WTC11 (cell line): ENCODE measurements at regions not wholly inside any gene's neighbourhood (a gene's known extent, or its start where the extent isn't known, plus 50 kb on each side); places are given as distances from the start of the nearest gene placed in this dataset.

Experiments used
- ATAC-seq: fragments of 200-7000 bp; cut with Tn5 transposase; 2 replicates; pipeline ENCODE4 v1.10.0; 2021; ENCODE audit warnings: mild to moderate bottlenecking, moderate library complexity
- CTCF ChIA-PET: fragments of 300-600 bp; sonication (Branson Sonifier 250); formaldehyde crosslinking; loops from one replicate; lab custom pipeline; 2021; ENCODE audit warnings: antibody characterized with exemption; lab: Charles Lee
- POLR2A ChIA-PET: fragments of 350-600 bp; sonication (Branson Sonifier 250); formaldehyde crosslinking; loops from one replicate; lab custom pipeline; 2021; ENCODE audit warnings: antibody characterized with exemption; lab: Charles Lee
- DNase-seq: peaks from one replicate; pipeline ENCODE4 v3.0.0; 2021; ENCODE audit warnings: low spot score
- H3K27ac Mint-ChIP-seq: 2 replicates; pipeline ENCODE4 v1.8.0; 2021; ENCODE audit warnings: mixed read lengths
- H3K27me3 Mint-ChIP-seq: 2 replicates; pipeline ENCODE4 v1.8.0; 2021; ENCODE audit warnings: low read depth, mild to moderate bottlenecking, moderate library complexity, mixed read lengths
- H3K36me3 Mint-ChIP-seq: 2 replicates; pipeline ENCODE4 v1.8.0; 2021; ENCODE audit warnings: mixed read lengths
- H3K4me1 Mint-ChIP-seq: 2 replicates; pipeline ENCODE4 v1.8.0; 2022; ENCODE audit warnings: mixed read lengths
- H3K4me3 Mint-ChIP-seq: 2 replicates; pipeline ENCODE4 v1.8.0; 2021; ENCODE audit warnings: mild to moderate bottlenecking, moderate library complexity, mixed read lengths
- H3K9me3 Mint-ChIP-seq: 2 replicates; pipeline ENCODE4 v1.8.0; 2021; ENCODE audit warnings: mixed read lengths
- ATF1 ChIP-seq: sonication (generic); formaldehyde crosslinking; IDR thresholded peaks from 2 replicates; pipeline ENCODE4 v1.8.1; 2023; ENCODE audit warnings: mild to moderate bottlenecking, moderate library complexity, missing genetic modification reagents
- ATF3 ChIP-seq: sonication (generic); formaldehyde crosslinking; conservative IDR thresholded peaks from 2 replicates; pipeline ENCODE4 v1.8.1; 2022; ENCODE audit warnings: mild to moderate bottlenecking, missing genetic modification reagents
- CREM ChIP-seq: sonication (generic); formaldehyde crosslinking; IDR thresholded peaks from 2 replicates; pipeline ENCODE4 v1.8.1; 2022; ENCODE audit warnings: mild to moderate bottlenecking, missing genetic modification reagents, moderate library complexity
- ESRRA ChIP-seq: sonication (generic); formaldehyde crosslinking; IDR thresholded peaks from 2 replicates; pipeline ENCODE4 v1.8.1; 2022; ENCODE audit warnings: mild to moderate bottlenecking, missing genetic modification reagents, borderline replicate concordance
- FOXP1 ChIP-seq: sonication (generic); formaldehyde crosslinking; IDR thresholded peaks from 2 replicates; pipeline ENCODE4 v1.8.0; 2022; ENCODE audit warnings: missing genetic modification reagents, mild to moderate bottlenecking, moderate library complexity, borderline replicate concordance
- FOXP4 ChIP-seq: sonication (generic); formaldehyde crosslinking; IDR thresholded peaks from 2 replicates; pipeline ENCODE4 v1.8.0; 2022; ENCODE audit warnings: mild to moderate bottlenecking, missing genetic modification reagents
- HMGA2 ChIP-seq: fragments of 250-450 bp; sonication (Bioruptor Pico); IDR thresholded peaks from 2 replicates; pipeline ENCODE4 v1.4.0; 2021; ENCODE audit warnings: mild to moderate bottlenecking, moderate library complexity
- HMGXB4 ChIP-seq: sonication (generic); formaldehyde crosslinking; IDR thresholded peaks from 2 replicates; pipeline ENCODE4 v1.8.1; 2023; ENCODE audit warnings: mild to moderate bottlenecking, moderate library complexity, missing genetic modification reagents
- IRF2 ChIP-seq: sonication (generic); formaldehyde crosslinking; IDR thresholded peaks from 2 replicates; pipeline ENCODE4 v1.8.0; 2022; ENCODE audit warnings: low read depth, missing genetic modification reagents, borderline replicate concordance
- JAZF1 ChIP-seq: fragments of 250-450 bp; sonication (Bioruptor Pico); IDR thresholded peaks from 2 replicates; pipeline ENCODE4 v1.9.0; 2021; ENCODE audit warnings: moderate library complexity, mild to moderate bottlenecking, inconsistent platforms
- MYBL2 ChIP-seq: sonication (generic); formaldehyde crosslinking; IDR thresholded peaks from 2 replicates; pipeline ENCODE4 v1.8.1; 2023; ENCODE audit warnings: mild to moderate bottlenecking, moderate library complexity, missing genetic modification reagents
- NFYB ChIP-seq: sonication (generic); formaldehyde crosslinking; conservative IDR thresholded peaks from 2 replicates; pipeline ENCODE4 v1.8.0; 2022; ENCODE audit warnings: low read depth, missing genetic modification reagents
- NR2C2 ChIP-seq: sonication (generic); formaldehyde crosslinking; IDR thresholded peaks from 2 replicates; pipeline ENCODE4 v1.8.0; 2022; ENCODE audit warnings: mild to moderate bottlenecking, missing genetic modification reagents
- NR3C1 ChIP-seq: sonication (generic); formaldehyde crosslinking; conservative IDR thresholded peaks from 2 replicates; pipeline ENCODE4 v1.8.1; 2023; ENCODE audit warnings: low read depth, mild to moderate bottlenecking, missing genetic modification reagents
- PRRX2 ChIP-seq: fragments of 250-450 bp; sonication (Bioruptor Pico); IDR thresholded peaks from 2 replicates; pipeline ENCODE4 v1.8.0; 2021; ENCODE audit warnings: mild to moderate bottlenecking
- USF1 ChIP-seq: sonication (generic); formaldehyde crosslinking; IDR thresholded peaks from 2 replicates; pipeline ENCODE4 v1.8.0; 2022; ENCODE audit warnings: mild to moderate bottlenecking, missing genetic modification reagents
- USF2 ChIP-seq: sonication (generic); formaldehyde crosslinking; IDR thresholded peaks from 2 replicates; pipeline ENCODE4 v1.8.1; 2023; ENCODE audit warnings: mild to moderate bottlenecking, missing genetic modification reagents, moderate library complexity
- ZNF671 ChIP-seq: fragments of 250-450 bp; sonication (Bioruptor Pico); IDR thresholded peaks from 2 replicates; pipeline ENCODE4 v1.8.0; 2021; ENCODE audit warnings: mild to moderate bottlenecking
- TF ChIP-seq, protein P1 (sequence below): sonication (generic); formaldehyde crosslinking; IDR thresholded peaks from 2 replicates; pipeline ENCODE4 v1.8.0; 2022; ENCODE audit warnings: mild to moderate bottlenecking, missing genetic modification reagents
- TF ChIP-seq, protein P2 (sequence below): sonication (generic); formaldehyde crosslinking; IDR thresholded peaks from 2 replicates; pipeline ENCODE4 v1.8.0; 2023; ENCODE audit warnings: missing genetic modification reagents, mild to moderate bottlenecking, borderline replicate concordance
- TF ChIP-seq, protein P3 (sequence below): fragments of 250-450 bp; sonication (Bioruptor Pico); IDR thresholded peaks from 2 replicates; pipeline ENCODE4 v1.9.0; 2021; ENCODE audit warnings: mild to moderate bottlenecking
- TF ChIP-seq, protein P4 (sequence below): sonication (generic); formaldehyde crosslinking; IDR thresholded peaks from 2 replicates; pipeline ENCODE4 v1.8.0; 2023; ENCODE audit warnings: missing genetic modification reagents

DNA sequence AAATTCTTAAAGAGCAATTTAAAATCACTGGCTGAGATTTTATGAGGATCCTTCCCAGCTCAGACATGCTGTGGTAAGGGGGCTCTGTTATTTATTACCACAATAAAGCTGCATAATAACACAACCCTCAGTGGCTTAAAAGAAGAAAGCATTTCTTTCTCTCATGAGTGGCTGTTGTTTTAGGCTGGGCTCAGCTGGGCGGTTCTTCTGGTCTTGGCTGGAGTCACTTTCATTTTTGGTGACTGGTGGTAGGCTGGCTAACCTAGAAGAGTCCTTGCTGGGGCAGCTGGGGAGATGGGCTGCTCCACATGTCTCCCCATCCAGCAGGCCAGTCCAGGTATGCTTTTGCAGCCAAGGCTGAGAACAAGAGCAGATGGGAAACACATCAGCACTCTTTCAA, 113.0 kb upstream of the MSX1 start:
- ATAC-seq (no peak), DNase-seq (no peak)
- ChIA-PET CTCF (no interaction called here), POLR2A (no interaction called here)
- Mint-ChIP-seq H3K27ac (no peak overlapping the region), H3K4me1 (no peaks in the 10 kb centered on the region), H3K36me3 (peaks cover 26% of the 10 kb centered on the region), H3K9me3 (peaks cover 47% of the 10 kb centered on the region), H3K4me3 (no peak overlapping the region), H3K27me3 (peaks cover 23% of the 10 kb centered on the region)
- TF ChIP-seq, protein P1, sequence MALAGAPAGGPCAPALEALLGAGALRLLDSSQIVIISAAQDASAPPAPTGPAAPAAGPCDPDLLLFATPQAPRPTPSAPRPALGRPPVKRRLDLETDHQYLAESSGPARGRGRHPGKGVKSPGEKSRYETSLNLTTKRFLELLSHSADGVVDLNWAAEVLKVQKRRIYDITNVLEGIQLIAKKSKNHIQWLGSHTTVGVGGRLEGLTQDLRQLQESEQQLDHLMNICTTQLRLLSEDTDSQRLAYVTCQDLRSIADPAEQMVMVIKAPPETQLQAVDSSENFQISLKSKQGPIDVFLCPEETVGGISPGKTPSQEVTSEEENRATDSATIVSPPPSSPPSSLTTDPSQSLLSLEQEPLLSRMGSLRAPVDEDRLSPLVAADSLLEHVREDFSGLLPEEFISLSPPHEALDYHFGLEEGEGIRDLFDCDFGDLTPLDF (CRISPR knock-in tag) = no peak
- TF ChIP-seq, protein P2, sequence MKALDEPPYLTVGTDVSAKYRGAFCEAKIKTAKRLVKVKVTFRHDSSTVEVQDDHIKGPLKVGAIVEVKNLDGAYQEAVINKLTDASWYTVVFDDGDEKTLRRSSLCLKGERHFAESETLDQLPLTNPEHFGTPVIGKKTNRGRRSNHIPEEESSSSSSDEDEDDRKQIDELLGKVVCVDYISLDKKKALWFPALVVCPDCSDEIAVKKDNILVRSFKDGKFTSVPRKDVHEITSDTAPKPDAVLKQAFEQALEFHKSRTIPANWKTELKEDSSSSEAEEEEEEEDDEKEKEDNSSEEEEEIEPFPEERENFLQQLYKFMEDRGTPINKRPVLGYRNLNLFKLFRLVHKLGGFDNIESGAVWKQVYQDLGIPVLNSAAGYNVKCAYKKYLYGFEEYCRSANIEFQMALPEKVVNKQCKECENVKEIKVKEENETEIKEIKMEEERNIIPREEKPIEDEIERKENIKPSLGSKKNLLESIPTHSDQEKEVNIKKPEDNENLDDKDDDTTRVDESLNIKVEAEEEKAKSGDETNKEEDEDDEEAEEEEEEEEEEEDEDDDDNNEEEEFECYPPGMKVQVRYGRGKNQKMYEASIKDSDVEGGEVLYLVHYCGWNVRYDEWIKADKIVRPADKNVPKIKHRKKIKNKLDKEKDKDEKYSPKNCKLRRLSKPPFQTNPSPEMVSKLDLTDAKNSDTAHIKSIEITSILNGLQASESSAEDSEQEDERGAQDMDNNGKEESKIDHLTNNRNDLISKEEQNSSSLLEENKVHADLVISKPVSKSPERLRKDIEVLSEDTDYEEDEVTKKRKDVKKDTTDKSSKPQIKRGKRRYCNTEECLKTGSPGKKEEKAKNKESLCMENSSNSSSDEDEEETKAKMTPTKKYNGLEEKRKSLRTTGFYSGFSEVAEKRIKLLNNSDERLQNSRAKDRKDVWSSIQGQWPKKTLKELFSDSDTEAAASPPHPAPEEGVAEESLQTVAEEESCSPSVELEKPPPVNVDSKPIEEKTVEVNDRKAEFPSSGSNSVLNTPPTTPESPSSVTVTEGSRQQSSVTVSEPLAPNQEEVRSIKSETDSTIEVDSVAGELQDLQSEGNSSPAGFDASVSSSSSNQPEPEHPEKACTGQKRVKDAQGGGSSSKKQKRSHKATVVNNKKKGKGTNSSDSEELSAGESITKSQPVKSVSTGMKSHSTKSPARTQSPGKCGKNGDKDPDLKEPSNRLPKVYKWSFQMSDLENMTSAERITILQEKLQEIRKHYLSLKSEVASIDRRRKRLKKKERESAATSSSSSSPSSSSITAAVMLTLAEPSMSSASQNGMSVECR (CRISPR knock-in tag) = no peak
- TF ChIP-seq FOXP1 (CRISPR knock-in tag) = no peak
- TF ChIP-seq MYBL2 (CRISPR knock-in tag) = no peak
- no peak for TF ChIP-seq CREM (CRISPR knock-in tag)

DNA sequence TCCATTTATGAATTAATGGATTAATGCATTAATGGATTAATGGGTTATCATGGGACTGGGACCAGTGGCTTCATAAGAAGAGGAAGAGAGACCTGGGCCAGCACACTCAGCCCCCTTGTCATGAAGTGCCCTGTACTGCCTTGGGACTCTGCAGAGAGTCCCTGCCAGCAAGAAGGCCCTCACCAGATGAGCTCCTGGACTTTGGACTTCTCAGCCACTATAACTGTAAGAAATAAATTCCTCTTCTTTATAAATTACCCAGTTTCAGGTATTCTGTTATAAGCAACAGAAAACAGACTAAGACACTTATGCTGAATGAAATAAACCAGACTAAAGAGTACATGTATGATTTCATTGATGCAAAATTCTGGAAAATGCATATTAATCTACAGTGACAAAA, 119.4 kb upstream of the MSX1 start:
- Mint-ChIP-seq H3K9me3 (peaks cover 11% of the 10 kb centered on the region), H3K4me3 (no peak overlapping the region), H3K27ac (no peak overlapping the region), H3K36me3 (peaks cover 6% of the 10 kb centered on the region; the same call in 1 of the 2 replicates), H3K27me3 (peaks cover 9% of the 10 kb centered on the region), H3K4me1 (no peaks in the 10 kb centered on the region)
- ChIA-PET CTCF (no interaction called here), POLR2A (no interaction called here)
- DNase-seq (no peak), ATAC-seq (no peak)
- TF ChIP-seq HMGA2 (no peak), PRRX2 (CRISPR knock-in tag) (no peak), JAZF1 (CRISPR knock-in tag) (no peak), ATF1 (CRISPR knock-in tag) (no peak), USF2 (CRISPR knock-in tag) (no peak), NR2C2 (no peak), IRF2 (CRISPR knock-in tag) (no peak), ATF3 (CRISPR knock-in tag) (no peak), ESRRA (no peak), NFYB (no peak), USF1 (CRISPR knock-in tag) (no peak), FOXP4 (CRISPR knock-in tag) (no peak), ZNF671 (CRISPR knock-in tag) (no peak), NR3C1 (CRISPR knock-in tag) (no peak), HMGXB4 (CRISPR knock-in tag) (no peak)
- TF ChIP-seq, protein P3, sequence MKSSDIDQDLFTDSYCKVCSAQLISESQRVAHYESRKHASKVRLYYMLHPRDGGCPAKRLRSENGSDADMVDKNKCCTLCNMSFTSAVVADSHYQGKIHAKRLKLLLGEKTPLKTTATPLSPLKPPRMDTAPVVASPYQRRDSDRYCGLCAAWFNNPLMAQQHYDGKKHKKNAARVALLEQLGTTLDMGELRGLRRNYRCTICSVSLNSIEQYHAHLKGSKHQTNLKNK = no peak
- TF ChIP-seq, protein P4, sequence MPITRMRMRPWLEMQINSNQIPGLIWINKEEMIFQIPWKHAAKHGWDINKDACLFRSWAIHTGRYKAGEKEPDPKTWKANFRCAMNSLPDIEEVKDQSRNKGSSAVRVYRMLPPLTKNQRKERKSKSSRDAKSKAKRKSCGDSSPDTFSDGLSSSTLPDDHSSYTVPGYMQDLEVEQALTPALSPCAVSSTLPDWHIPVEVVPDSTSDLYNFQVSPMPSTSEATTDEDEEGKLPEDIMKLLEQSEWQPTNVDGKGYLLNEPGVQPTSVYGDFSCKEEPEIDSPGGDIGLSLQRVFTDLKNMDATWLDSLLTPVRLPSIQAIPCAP (CRISPR knock-in tag) = no peak
